ENCODE measurements at regions not wholly inside any gene's neighbourhood (a gene's known extent, or its start where the extent isn't known, plus 50 kb on each side); places are given as distances from the start of the nearest gene placed in this dataset.

- WGBS, 2 donors (ENCODE audit: low coverage in 1 of 2): 41 to 53% methylated on average over 2 of the region's 2 CpGs
- Histone ChIP-seq H3K27ac (no peak overlapping the region), H3K36me3 (no peaks in the 10 kb centered on the region), H3K4me1 (peaks cover 12 to 41% (median 25%) of the 10 kb centered on the region in 4 donors), H3K27me3 (no peaks in the 10 kb centered on the region), H3K9me3 (no peaks in the 10 kb centered on the region), H3K4me3 (no peak overlapping the region)
- in situ Hi-C loops (cut with MboI; ENCODE audit: low pct_ligation_motif_present in 1 of 4, low pct_unique_long_range_greater_than_20kb in 1 of 4, low sequenced_read_pairs in 3 of 4): no loop called here
- intact Hi-C loops (cut with DNase I; ENCODE audit: low total_unique reads): no loop called here
- no peak for TF ChIP-seq CTCF (IDR thresholded peaks at IDR 0.05)
- DNase-seq: no peak
Measured at GRCh38 chr4:24662542-24662941, 78.2 kb upstream of the DHX15 start.

GRCh38 chr4:24664956-24665355 is 80.6 kb upstream of the DHX15 start:
- H3K9me3 ChIP-seq: no peaks in the 10 kb centered on the region
- no peak overlapping the region for H3K4me3 ChIP-seq
- H3K27ac ChIP-seq: no peak overlapping the region
- peaks cover under 1 to 18% (median 11%) of the 10 kb centered on the region in 4 donors for H3K4me1 ChIP-seq
- H3K36me3 ChIP-seq: no peaks in the 10 kb centered on the region
- in situ Hi-C loops (cut with MboI; ENCODE audit: low pct_ligation_motif_present in 1 of 4, low pct_unique_long_range_greater_than_20kb in 1 of 4, low sequenced_read_pairs in 3 of 4): no loop called here
- H3K27me3 ChIP-seq: no peaks in the 10 kb centered on the region
- DNase-seq: no peak
- TF ChIP-seq POLR2A (IDR thresholded peaks at IDR 0.05): no peak
- no peak for TF ChIP-seq POLR2AphosphoS5 (IDR thresholded peaks at IDR 0.05)
- no peak for TF ChIP-seq CTCF (IDR thresholded peaks at IDR 0.05)
- no peak for TF ChIP-seq EP300 (IDR thresholded peaks at IDR 0.05; ENCODE audit: low read depth)
- WGBS, 2 donors (ENCODE audit: low coverage in 1 of 2): 76 to 100% methylated on average over 1 to 2 of the region's 2 CpGs
- intact Hi-C loops (cut with DNase I; ENCODE audit: low total_unique reads): no loop called here

- Histone ChIP-seq H3K27ac (no peak overlapping the region), H3K4me1 (peaks cover 0 to 18% (median 5%) of the 10 kb centered on the region in 4 donors), H3K4me3 (no peak overlapping the region), H3K27me3 (no peaks in the 10 kb centered on the region), H3K9me3 (no peaks in the 10 kb centered on the region), H3K36me3 (no peaks in the 10 kb centered on the region)
- TF ChIP-seq EP300 (IDR thresholded peaks at IDR 0.05; ENCODE audit: low read depth) (no peak), POLR2AphosphoS5 (IDR thresholded peaks at IDR 0.05) (no peak), CTCF (IDR thresholded peaks at IDR 0.05) (no peak), POLR2A (IDR thresholded peaks at IDR 0.05) (no peak)
- intact Hi-C loops (cut with DNase I; ENCODE audit: low total_unique reads): no loop called here
- WGBS, 2 donors (ENCODE audit: low coverage in 1 of 2): 60 to 83% methylated on average over 1 to 3 of the region's 3 CpGs
- in situ Hi-C loops (cut with MboI; ENCODE audit: low pct_ligation_motif_present in 1 of 4, low pct_unique_long_range_greater_than_20kb in 1 of 4, low sequenced_read_pairs in 3 of 4): no loop called here
- no peak for DNase-seq
Measured at GRCh38 chr4:24666316-24666715, 82.0 kb upstream of the DHX15 start.

GRCh38 chr4:24666816-24667477 is 82.6 kb upstream of the DHX15 start:
- no peaks in the 10 kb centered on the region for H3K36me3 ChIP-seq
- H3K4me3 ChIP-seq: no peak overlapping the region
- no peaks in the 10 kb centered on the region for H3K9me3 ChIP-seq
- no peak overlapping the region for H3K27ac ChIP-seq
- WGBS, 2 donors (ENCODE audit: low coverage in 1 of 2): 83 to 100% methylated on average over 3 to 5 of the region's 5 CpGs
- TF ChIP-seq POLR2AphosphoS5 (IDR thresholded peaks at IDR 0.05): no peak
- no peak for TF ChIP-seq CTCF (IDR thresholded peaks at IDR 0.05)
- TF ChIP-seq POLR2A (IDR thresholded peaks at IDR 0.05): no peak
- no peak for TF ChIP-seq EP300 (IDR thresholded peaks at IDR 0.05; ENCODE audit: low read depth)
- DNase-seq: no peak
- in situ Hi-C loops (cut with MboI; ENCODE audit: low pct_ligation_motif_present in 1 of 4, low pct_unique_long_range_greater_than_20kb in 1 of 4, low sequenced_read_pairs in 3 of 4): no loop called here
- intact Hi-C loops (cut with DNase I; ENCODE audit: low total_unique reads): no loop called here
- H3K27me3 ChIP-seq: no peaks in the 10 kb centered on the region
- H3K4me1 ChIP-seq: peaks cover 0 to 18% (median 5%) of the 10 kb centered on the region in 4 donors

Measured in transverse colon (tissue), 4 donors.